CD4-positive, alpha-beta T cell treated with Interleukin-17A for 4 hours (primary cell): ENCODE measurements at regions not wholly inside any gene's neighbourhood (a gene's known extent, or its start where the extent isn't known, plus 50 kb on each side); places are given as distances from the start of the nearest gene placed in this dataset.

ENCODE experiments used
- DNase-seq: peaks from one replicate; pipeline ENCODE4 v3.0.0-alpha.2; 2020; ENCODE audit warnings: mixed read lengths

- DNase-seq: no peak
These were observed 225.9 kb downstream of the TBXT start for GRCh38 chr6:165941786-165942185.

- no peak for DNase-seq
These were observed 226.3 kb downstream of the TBXT start for GRCh38 chr6:165941249-165941775.

- DNase-seq: no peak
These were observed 227.3 kb downstream of the TBXT start for GRCh38 chr6:165940366-165940765.

GRCh38 chr6:165939601-165940290 lies 227.9 kb downstream of the TBXT start:
- no peak for DNase-seq

- DNase-seq: no peak
These were observed 228.6 kb downstream of the TBXT start for GRCh38 chr6:165939047-165939446.

GRCh38 chr6:165937564-165938358 lies 229.9 kb downstream of the TBXT start:
- no peak for DNase-seq

- no peak for DNase-seq
These were observed 231.0 kb downstream of the TBXT start for GRCh38 chr6:165936660-165937059.

GRCh38 chr6:165936096-165936495 lies 231.6 kb downstream of the TBXT start:
- no peak for DNase-seq

- no peak for DNase-seq
These were observed 236.0 kb downstream of the TBXT start for GRCh38 chr6:165931675-165932074.

GRCh38 chr6:165930668-165931214 lies 236.9 kb downstream of the TBXT start:
- no peak for DNase-seq

GRCh38 chr6:165929607-165930006 lies 238.0 kb downstream of the TBXT start:
- no peak for DNase-seq

GRCh38 chr6:165926378-165926777 lies 241.3 kb downstream of the TBXT start:
- DNase-seq: no peak

- no peak for DNase-seq
These were observed 242.0 kb downstream of the TBXT start for GRCh38 chr6:165925474-165926156.

- DNase-seq: no peak
These were observed 245.3 kb downstream of the TBXT start for GRCh38 chr6:165922309-165922794.

GRCh38 chr6:165920896-165921671 lies 246.6 kb downstream of the TBXT start:
- no peak for DNase-seq

- DNase-seq: no peak
These were observed 250.1 kb downstream of the TBXT start for GRCh38 chr6:165917576-165917975.

- no peak for DNase-seq
These were observed 252.2 kb upstream of the PDE10A start for GRCh38 chr6:165915022-165915770.

GRCh38 chr6:165913676-165914570 lies 250.9 kb upstream of the PDE10A start:
- no peak for DNase-seq

- no peak for DNase-seq
These were observed 247.3 kb upstream of the PDE10A start for GRCh38 chr6:165910184-165910966.

- no peak for DNase-seq
These were observed 243.7 kb upstream of the PDE10A start for GRCh38 chr6:165906736-165907135.
